Motor neuron (in vitro differentiated cells): ENCODE measurements at regions not wholly inside any gene's neighbourhood (a gene's known extent, or its start where the extent isn't known, plus 50 kb on each side); places are given as distances from the start of the nearest gene placed in this dataset.

Experiments used
- ATAC-seq, 8 experiments: fragments of 200-7000 bp; cut with Tn5 transposase; replicated peaks in 6 of 8; 2 replicates each; pipeline ENCODE4 v1.8.0; 2021; ENCODE audit warnings: mild to moderate bottlenecking in 8 of 8, moderate library complexity in 8 of 8
- H3K27ac ChIP-seq, 2 donors: fragments of 250-450 bp; sonication (Bioruptor Pico); 2 replicates each; pipeline ENCODE4 v1.9.0; 2021; ENCODE audit warnings: antibody characterized with exemption in 2 of 2, mild to moderate bottlenecking in 2 of 2, moderate library complexity in 1 of 2
- H3K4me1 ChIP-seq, 2 donors: fragments of 250-450 bp; sonication (Bioruptor Pico); replicated peaks in 1 of 2; 2 replicates each; pipeline ENCODE4 v1.6.1; 2021; ENCODE audit warnings: antibody characterized with exemption in 2 of 2, mild to moderate bottlenecking in 2 of 2, moderate library complexity in 1 of 2
- H3K4me3 ChIP-seq, 5 donors: fragments of 250-450 bp; sonication (Bioruptor Pico); 2 replicates each; pipeline ENCODE4 v1.9.0; 2021; ENCODE audit warnings: antibody characterized with exemption in 5 of 5, mild to moderate bottlenecking in 5 of 5, moderate library complexity in 4 of 5
- WGBS, 10 experiments: fragments of 450-650 bp; shearing (Covaris generic); methylation state at CpG; one replicate each; pipeline ENCODE4 v1.0.0; 2022; 5-methylcytosine and 5-hydroxymethylcytosine counted together
- in situ Hi-C, 9 experiments: fragments of 400-800 bp; cut with MboI; loops; one replicate each; pipeline ENCODE4 v1.15.0; 2021; ENCODE audit warnings: low sequenced_read_pairs in 9 of 9, low pct_unique_long_range_greater_than_20kb in 2 of 9; ENCODE audit not compliant: unreplicated experiment in 9 of 9

DNA sequence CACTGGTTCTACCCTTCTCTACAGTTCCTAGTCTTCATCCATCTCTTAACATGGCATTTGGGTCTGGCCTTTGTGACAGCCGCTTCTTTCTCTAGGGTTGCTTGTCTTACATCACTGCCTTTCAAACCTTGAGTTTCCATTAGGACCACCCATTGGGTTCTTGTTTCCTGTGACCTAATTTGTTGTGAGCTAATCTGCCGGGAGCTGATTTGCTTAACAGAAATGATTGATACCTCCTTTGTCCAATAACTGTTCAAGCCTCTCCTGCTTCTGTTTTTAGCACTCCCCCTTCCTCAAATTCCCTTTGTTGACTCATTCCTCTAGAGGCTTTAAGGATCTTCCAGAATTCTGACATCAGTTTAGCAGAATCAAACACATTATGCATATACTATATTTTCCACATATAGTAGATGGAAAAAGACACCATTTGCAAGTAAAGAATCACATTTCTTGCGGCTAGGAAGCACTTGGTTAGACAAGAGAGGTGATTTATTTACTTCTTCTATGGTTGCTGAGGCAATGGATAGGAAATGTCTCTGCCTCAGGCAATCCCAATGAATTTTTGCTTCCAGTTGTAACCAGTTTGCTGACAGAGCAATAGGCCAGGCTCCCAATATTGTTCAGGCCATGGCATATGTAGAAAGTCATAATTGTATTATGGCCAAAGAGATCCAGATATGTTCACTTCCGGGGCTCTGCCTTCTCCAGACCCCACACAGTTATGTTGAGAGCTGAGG, 130.7 kb downstream of the SNX19 start:
- peak; percentile 14 to 94 (median 87) for ATAC-seq

DNA sequence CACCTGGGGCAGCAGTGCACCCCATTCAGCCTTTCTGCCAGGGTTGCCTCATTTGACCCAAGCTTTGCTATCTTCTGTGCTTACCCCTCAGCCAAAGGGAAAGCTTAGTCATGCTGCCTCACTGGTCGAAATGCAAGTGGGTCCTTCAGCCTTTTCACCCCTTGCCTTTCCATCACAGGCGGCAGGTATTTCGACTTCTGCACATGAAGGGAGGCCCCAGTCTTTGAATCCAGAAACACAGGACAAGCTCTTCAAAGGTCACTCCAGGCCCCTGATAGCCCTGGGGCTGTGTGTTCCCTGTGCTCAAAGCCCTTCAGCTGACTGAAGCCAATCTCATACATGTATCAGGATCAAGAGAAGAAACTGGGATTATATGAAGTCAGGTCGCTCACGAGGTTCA, 129.7 kb downstream of the SNX19 start:
- Histone ChIP-seq H3K4me3 (no peak overlapping the region), H3K4me1 (peaks cover 9 to 12% of the 10 kb centered on the region in 2 donors), H3K27ac (no peak overlapping the region)
- ATAC-seq = no peak
- WGBS, 10 experiments = 43 to 100% (median 83%) methylated on average over 1 to 4 of the region's 5 CpGs; no CpG with 5 or more reads in 3 of the 10 experiments
- in situ Hi-C loops = no loop called here

More for the DNA sequence above, 130.7 kb downstream of the SNX19 start:
- peak overlapping the region in 2 of 5 donors; percentile 21 to 29 for H3K4me3 ChIP-seq
- 14 to 100% (median 79%) methylated on average over 1 to 4 of the region's 4 CpGs for WGBS, 10 experiments
- H3K4me1 ChIP-seq = peaks cover 9 to 12% of the 10 kb centered on the region in 2 donors
- in situ Hi-C loops = no loop called here
- peak overlapping the region; percentile 61 to 66 for H3K27ac ChIP-seq

DNA sequence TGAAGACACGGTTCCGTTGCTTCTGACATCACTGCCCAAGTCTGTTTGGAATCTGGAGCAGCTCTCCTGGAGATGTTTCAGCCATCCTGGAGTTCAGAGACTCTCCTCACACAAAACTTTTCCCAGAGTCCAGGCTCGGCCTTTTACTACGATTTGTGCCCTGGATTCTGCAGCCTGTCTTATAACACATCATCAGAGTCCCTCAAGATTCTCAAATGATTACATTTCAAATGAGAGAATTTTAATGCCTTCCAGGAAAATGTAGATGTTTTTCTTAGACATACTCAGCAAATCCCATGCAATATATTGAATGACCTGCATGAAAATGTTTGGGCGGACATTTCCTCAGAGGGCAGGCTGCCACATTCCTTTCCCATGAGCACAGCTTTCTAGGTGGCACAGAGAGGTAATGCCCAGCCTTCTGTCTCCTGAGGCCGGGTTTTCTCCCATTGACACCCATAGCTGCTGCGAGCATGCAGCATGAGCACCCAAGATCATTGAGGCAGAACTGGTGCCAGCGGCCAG, 129.1 kb downstream of the SNX19 start:
- in situ Hi-C loops = no loop called here
- Histone ChIP-seq H3K4me3 (no peak overlapping the region), H3K4me1 (peaks cover 9 to 12% of the 10 kb centered on the region in 2 donors), H3K27ac (no peak overlapping the region)
- ATAC-seq = peak in 3 of 8 experiments; percentile 3 to 70 (median 6)
- 23 to 100% (median 89%) methylated on average over 2 to 8 of the region's 8 CpGs; no CpG with 5 or more reads in 1 of the 10 experiments for WGBS, 10 experiments

DNA sequence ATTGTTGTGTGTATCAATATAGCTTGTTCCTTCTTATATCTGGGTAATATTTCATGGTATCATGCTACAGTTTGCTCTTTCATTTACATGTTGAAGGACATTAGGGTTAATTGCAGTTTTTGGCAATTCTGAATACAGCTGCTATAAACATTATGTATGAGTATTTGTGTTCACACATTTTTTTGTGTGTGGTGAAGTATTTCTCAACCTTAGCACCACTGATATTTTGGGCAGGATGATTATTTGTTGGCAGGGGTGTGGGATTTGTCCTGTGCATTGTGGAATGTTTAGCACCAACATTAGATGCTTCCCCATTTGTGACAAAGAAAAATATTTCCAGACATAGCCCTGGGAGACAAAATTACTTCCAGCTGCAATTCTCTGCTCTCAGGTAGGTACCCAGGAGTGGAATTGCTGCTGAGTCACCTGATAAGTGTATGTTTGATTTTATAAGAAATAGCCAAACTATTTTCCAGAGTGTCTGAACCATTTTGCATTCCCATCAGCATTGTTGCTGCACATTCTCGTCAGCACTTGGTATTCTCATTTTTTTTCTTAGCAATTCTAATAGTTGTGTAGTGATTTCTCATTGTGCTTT, 128.2 kb downstream of the SNX19 start:
- Histone ChIP-seq H3K27ac (no peak overlapping the region), H3K4me1 (peaks cover 9 to 18% of the 10 kb centered on the region in 2 donors), H3K4me3 (no peak overlapping the region)
- in situ Hi-C loops = no loop called here
- 29 to 100% (median 69%) methylated on average over 1 of the region's 1 CpG; no CpG with 5 or more reads in 2 of the 10 experiments for WGBS, 10 experiments
- ATAC-seq = no peak

DNA sequence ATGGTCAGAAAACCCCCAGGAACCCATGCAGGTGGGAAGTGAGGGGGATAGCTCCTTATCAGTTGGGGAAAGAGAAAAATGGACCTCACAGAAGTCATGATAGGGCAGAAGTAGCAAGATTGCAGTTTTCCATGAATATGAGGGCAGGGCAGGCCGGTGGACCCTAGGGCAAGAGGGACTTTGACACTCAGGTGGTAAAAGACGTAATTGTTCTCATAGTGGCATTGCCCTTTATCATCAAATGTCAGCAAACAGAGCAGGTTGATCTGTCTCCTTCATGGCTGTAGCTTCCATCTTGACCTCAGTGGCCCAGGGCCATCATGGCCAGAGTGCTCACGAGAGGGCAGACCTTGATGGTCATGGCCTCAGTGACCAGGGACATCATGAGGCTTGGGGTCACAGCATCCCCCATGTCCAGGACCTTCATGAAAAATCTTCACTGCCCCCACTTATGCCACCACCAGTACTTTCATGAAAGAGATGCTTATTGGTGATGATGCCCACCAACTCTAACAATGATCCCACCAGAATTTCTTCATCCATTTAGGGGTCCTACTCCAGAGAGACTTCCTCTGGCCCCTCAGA, 127.1 kb downstream of the SNX19 start:
- Histone ChIP-seq H3K4me1 (peaks cover 9 to 20% of the 10 kb centered on the region in 2 donors), H3K27ac (no peak overlapping the region), H3K4me3 (no peak overlapping the region)
- in situ Hi-C loops = no loop called here
- 80 to 88% (median 80%) methylated on average over 1 to 2 of the region's 3 CpGs; no CpG with 5 or more reads in 7 of the 10 experiments for WGBS, 10 experiments
- ATAC-seq = no peak

DNA sequence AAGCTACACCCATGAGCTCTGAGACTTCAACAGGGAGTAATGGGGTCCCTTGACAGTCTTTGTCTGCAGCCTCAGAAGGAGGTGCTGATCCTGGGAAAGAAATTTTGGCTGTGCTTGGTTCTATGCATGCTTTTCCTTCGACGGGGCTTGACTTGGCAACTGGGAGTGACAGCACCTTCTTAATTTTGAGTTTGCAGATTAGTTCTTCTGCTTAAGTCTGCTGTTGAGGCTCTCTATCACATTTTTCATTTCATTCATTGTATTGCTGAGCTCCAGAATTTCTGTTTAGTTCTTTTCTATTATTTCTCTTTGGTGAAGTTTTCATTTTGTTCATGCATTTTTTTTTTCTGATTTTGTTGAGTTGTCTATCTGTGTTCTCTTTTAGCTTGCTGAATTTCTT, 125.6 kb downstream of the SNX19 start:
- no peak for ATAC-seq
- in situ Hi-C loops = no loop called here
- Histone ChIP-seq H3K27ac (no peak overlapping the region), H3K4me1 (peaks cover 6 to 11% of the 10 kb centered on the region in 2 donors), H3K4me3 (no peak overlapping the region)
- 57 to 100% (median 90%) methylated on average over 2 of the region's 2 CpGs; no CpG with 5 or more reads in 3 of the 10 experiments for WGBS, 10 experiments

DNA sequence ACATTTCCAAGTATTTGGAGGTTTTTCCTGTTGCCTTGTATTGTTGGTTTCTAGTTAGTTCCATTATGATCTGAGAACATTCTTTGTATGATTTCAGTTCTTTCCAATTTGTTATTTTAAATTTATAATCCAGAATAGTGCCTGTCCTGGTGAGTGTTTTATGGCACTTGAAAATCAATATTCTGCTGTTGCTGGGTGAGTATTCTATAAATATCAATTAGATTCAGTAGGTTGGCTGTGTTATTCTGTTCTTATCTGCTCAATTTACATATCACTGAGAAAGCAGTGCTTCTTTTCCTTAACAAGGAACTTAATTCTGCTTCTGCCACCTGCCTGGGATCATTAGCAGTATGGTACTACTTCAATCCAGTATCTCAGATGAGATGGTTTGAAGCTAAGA, 123.5 kb downstream of the SNX19 start:
- H3K4me3 ChIP-seq = no peak overlapping the region
- in situ Hi-C loops = no loop called here
- H3K4me1 ChIP-seq = peaks cover 0 to 8% of the 10 kb centered on the region in 2 donors
- no peak overlapping the region for H3K27ac ChIP-seq
- peak in 5 of 8 experiments; percentile 20 to 53 (median 27) for ATAC-seq

DNA sequence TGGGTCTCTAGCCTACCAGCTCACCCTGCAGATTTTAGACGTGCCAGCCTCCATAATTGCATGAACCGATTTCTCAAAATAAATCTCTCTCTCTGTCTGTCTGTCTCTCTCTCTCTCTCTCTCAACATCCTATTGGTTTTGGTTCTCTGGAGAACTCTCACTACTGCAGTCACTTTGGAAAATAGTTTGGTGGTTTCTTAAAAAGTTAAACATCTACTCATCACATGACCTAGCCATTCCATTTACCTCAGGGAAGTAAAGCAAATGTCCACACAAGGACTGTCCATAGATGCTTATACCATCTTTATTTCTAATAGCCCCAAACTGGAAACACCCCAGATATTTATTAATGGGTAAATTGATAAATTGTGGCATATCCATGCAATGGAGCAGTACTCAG, 119.5 kb downstream of the SNX19 start:
- no peak overlapping the region for H3K27ac ChIP-seq
- peaks cover 0 to 8% of the 10 kb centered on the region in 2 donors for H3K4me1 ChIP-seq
- no peak for ATAC-seq
- in situ Hi-C loops = no loop called here
- H3K4me3 ChIP-seq = no peak overlapping the region
- WGBS, 10 experiments = 90 to 100% (median 93%) methylated on average over 1 to 2 of the region's 2 CpGs; no CpG with 5 or more reads in 6 of the 10 experiments

DNA sequence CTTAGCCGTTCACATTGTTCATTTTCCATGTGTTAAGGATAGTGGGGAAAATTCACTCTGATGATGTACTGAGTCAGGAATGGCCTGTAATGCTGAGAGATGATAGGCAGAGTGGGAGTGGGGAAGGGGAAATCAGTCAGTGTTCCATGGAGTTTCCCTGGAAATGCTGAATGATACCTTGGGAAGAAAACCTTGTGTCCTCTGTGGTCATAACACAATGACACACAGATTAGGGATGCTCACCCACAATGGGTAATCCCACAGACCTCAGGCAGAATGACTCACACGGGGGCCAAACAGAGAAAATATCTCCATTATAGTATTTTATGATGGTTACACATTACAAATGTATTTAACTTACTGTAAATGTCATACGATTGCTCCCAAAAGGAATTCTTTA, 118.0 kb downstream of the SNX19 start:
- peak in 2 of 8 experiments; percentile 31 to 60 for ATAC-seq
- 14 to 100% (median 53%) methylated on average over 1 to 3 of the region's 3 CpGs; no CpG with 5 or more reads in 2 of the 10 experiments for WGBS, 10 experiments
- no peak overlapping the region for H3K27ac ChIP-seq
- no peak overlapping the region for H3K4me3 ChIP-seq
- peaks cover 0 to 6% of the 10 kb centered on the region in 2 donors for H3K4me1 ChIP-seq
- in situ Hi-C loops = no loop called here

DNA sequence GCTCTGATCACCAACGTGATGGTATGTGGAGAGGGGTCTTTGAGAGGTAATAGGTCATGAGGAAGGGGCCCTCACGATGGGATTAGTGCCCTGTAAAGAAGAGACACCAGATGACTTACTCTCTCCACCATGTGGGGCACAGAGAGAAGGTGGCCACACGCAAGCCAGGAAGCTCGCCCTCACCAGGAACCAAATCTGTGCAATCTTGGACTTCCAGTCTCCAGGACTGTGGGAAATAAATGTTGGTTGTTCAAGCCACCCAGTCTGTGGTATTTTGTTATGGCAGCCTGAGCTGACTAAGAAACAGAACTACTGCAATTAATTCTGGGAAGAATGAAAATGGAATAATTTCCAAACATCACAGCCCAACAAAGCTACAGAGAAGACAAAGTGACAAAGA, 117.5 kb downstream of the SNX19 start:
- WGBS, 10 experiments = 50 to 100% (median 84%) methylated on average over 1 to 4 of the region's 4 CpGs; no CpG with 5 or more reads in 1 of the 10 experiments
- Histone ChIP-seq H3K4me1 (peaks cover 0 to 6% of the 10 kb centered on the region in 2 donors), H3K4me3 (no peak overlapping the region), H3K27ac (no peak overlapping the region)
- in situ Hi-C loops = no loop called here
- ATAC-seq = no peak

DNA sequence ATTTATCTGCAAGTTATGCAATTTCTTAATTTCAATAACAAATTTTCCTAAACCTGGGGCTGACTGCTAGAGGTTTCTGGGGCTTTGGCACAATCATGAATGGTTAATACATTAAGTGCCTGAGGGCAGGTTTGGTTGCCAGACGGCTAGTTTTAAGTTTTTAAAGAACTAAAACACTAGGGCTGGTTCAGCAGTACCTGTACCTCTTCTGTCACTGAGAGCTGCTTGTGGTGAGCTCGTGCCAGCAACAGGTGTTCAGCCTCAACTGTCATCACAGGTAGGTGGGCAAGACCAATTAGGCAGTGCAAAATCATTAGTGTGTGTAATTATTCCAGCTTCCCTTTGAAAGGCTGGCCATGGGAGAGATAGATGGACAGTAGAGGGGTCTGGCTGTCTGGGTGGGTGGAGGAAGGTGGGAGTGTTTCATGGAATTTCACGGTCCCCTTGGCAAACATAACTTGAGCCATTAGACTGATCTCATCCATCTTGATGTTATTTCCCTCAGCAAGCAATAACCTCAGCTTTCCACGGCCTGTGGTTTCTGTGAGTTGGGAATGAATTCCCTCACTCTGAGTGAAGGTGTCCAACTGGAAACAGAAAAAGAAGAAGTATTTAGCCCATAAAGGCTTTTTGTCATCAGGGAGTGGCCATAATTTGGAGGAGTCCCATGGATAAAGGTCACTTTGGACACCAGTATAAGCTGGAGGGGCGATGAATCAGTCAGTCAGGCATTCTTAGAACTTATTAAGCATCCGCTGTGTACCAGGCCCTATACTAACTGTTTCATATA, 114.8 kb downstream of the SNX19 start:
- no peak for ATAC-seq
- in situ Hi-C loops = no loop called here
- Histone ChIP-seq H3K4me1 (peaks cover 1 to 8% of the 10 kb centered on the region in 2 donors), H3K27ac (no peak overlapping the region), H3K4me3 (no peak overlapping the region)
- WGBS, 10 experiments = 60 to 90% (median 77%) methylated on average over 1 to 5 of the region's 6 CpGs

DNA sequence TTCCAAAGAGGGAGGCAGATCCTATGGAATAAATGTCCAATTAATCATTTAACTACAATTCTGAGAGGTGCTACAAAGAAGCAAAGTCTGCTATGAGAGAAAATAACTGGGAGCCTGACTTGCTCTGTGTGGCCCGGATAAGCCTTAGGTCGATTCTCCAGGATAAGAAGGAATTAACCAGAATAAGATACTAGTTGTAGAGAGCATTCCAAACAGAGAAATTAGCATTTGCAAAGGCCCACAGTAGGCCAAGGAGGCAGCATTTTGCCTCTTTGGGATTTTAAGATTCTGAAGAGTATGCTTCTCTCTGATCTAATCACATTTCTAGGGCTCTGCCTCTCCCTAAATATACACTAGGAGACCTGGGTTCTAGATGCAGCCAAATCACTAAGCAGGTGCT, 113.7 kb downstream of the SNX19 start:
- no peak overlapping the region for H3K27ac ChIP-seq
- WGBS, 10 experiments = 21 to 100% (median 56%) methylated on average over 2 of the region's 2 CpGs; no CpG with 5 or more reads in 3 of the 10 experiments
- peak in 1 of 8 experiments; percentile 21 for ATAC-seq
- H3K4me3 ChIP-seq = no peak overlapping the region
- H3K4me1 ChIP-seq = peaks cover 6 to 13% of the 10 kb centered on the region in 2 donors
- in situ Hi-C loops = no loop called here
